HG02642 (cell line): ENCODE measurements at regions not wholly inside any gene's neighbourhood (a gene's known extent, or its start where the extent isn't known, plus 50 kb on each side); places are given as distances from the start of the nearest gene placed in this dataset.
"Not testable (repeated sequence)": the region's sequence is repeated elsewhere in the genome, so short reads cannot be mapped to it uniquely, and the experiment has no call there.

Experiments used
- ATAC-seq: cut with Tn5 transposase; IDR thresholded peaks from one replicate; pipeline ENCODE4 v1.9.1; 2021; ENCODE audit warnings: mild to moderate bottlenecking; ENCODE audit not compliant: unreplicated experiment, poor library complexity

GRCh38 chr6:22108199-22108598 is 188.6 kb downstream of the PRL start:
- no peak for ATAC-seq

GRCh38 chr6:22110061-22110460 is 186.8 kb downstream of the PRL start:
- no peak for ATAC-seq

GRCh38 chr6:22112461-22112860 is 184.4 kb downstream of the PRL start:
- ATAC-seq, result no peak

GRCh38 chr6:22113026-22113766 is 183.6 kb downstream of the PRL start:
- no peak for ATAC-seq

GRCh38 chr6:22115559-22115958 is 181.3 kb downstream of the PRL start:
- no peak for ATAC-seq

- no peak for ATAC-seq
Observed at GRCh38 chr6:22117631-22118030, 179.2 kb downstream of the PRL start.

- ATAC-seq, result no peak
Observed at GRCh38 chr6:22119500-22119899, 177.3 kb downstream of the PRL start.

GRCh38 chr6:22124756-22125155 is 172.1 kb downstream of the PRL start:
- ATAC-seq, result no peak

- ATAC-seq, result no peak
Observed at GRCh38 chr6:22126910-22127309, 169.9 kb downstream of the PRL start.

GRCh38 chr6:22129751-22130150 is 167.1 kb downstream of the PRL start:
- ATAC-seq, result no peak

- no peak for ATAC-seq
Observed at GRCh38 chr6:22132656-22133055, 164.2 kb downstream of the PRL start.

- ATAC-seq, result no peak
Observed at GRCh38 chr6:22133357-22133756, 163.5 kb downstream of the PRL start.

GRCh38 chr6:22134308-22134707 is 162.5 kb downstream of the PRL start:
- no peak for ATAC-seq

GRCh38 chr6:22135395-22135794 is 161.4 kb downstream of the PRL start:
- ATAC-seq, result no peak

GRCh38 chr6:22140736-22141135 is 156.1 kb downstream of the PRL start:
- not testable (repeated sequence) for ATAC-seq

GRCh38 chr6:22141241-22141745 is 155.5 kb downstream of the PRL start:
- ATAC-seq, result no peak

- ATAC-seq, result no peak
Observed at GRCh38 chr6:22142856-22143255, 154.0 kb downstream of the PRL start.

- no peak for ATAC-seq
Observed at GRCh38 chr6:22145376-22145775, 151.5 kb downstream of the PRL start.

GRCh38 chr6:22145823-22146677 is 150.8 kb downstream of the PRL start:
- ATAC-seq, result no peak

- ATAC-seq, result no peak
Observed at GRCh38 chr6:22146678-22146930, 150.2 kb downstream of the PRL start.

- no peak for ATAC-seq
Observed at GRCh38 chr6:22146931-22147701, 149.7 kb downstream of the PRL start.
